WERI-Rb-1 (cell line): ENCODE measurements at regions not wholly inside any gene's neighbourhood (a gene's known extent, or its start where the extent isn't known, plus 50 kb on each side); places are given as distances from the start of the nearest gene placed in this dataset.

Experiments
- DNase-seq: peaks from one replicate; pipeline ENCODE4 v3.0.0-alpha.2; 2020
- H3K27ac ChIP-seq: fragments of 250-450 bp; sonication (Bioruptor Pico); 2 replicates; pipeline ENCODE4 v1.5.1; 2020; ENCODE audit warnings: mild to moderate bottlenecking, moderate library complexity
- H3K27me3 ChIP-seq: fragments of 250-450 bp; sonication (Bioruptor Pico); 2 replicates; pipeline ENCODE4 v1.5.1; 2021; ENCODE audit warnings: mild to moderate bottlenecking, low read depth, moderate library complexity; ENCODE audit not compliant: insufficient read depth, severe bottlenecking
- H3K36me3 ChIP-seq: fragments of 250-450 bp; sonication (Bioruptor Pico); 2 replicates; pipeline ENCODE4 v1.5.1; 2020; ENCODE audit warnings: mild to moderate bottlenecking, moderate library complexity
- H3K4me3 ChIP-seq: 2 replicates; pipeline ENCODE4 v1.5.1; 2011; ENCODE audit warnings: low read depth, mild to moderate bottlenecking, control low read depth, low read length
- H3K9me3 ChIP-seq: fragments of 250-450 bp; sonication (Bioruptor Pico); 2 replicates; pipeline ENCODE4 v1.5.1; 2021; ENCODE audit warnings: mild to moderate bottlenecking, moderate library complexity; ENCODE audit not compliant: severe bottlenecking
- TF ChIP-seq, protein P1 (sequence below): IDR thresholded peaks from 2 replicates; pipeline ENCODE4 v1.5.1; 2011; ENCODE audit warnings: low read depth, mild to moderate bottlenecking, control low read depth, inconsistent platforms, low read length

DNA sequence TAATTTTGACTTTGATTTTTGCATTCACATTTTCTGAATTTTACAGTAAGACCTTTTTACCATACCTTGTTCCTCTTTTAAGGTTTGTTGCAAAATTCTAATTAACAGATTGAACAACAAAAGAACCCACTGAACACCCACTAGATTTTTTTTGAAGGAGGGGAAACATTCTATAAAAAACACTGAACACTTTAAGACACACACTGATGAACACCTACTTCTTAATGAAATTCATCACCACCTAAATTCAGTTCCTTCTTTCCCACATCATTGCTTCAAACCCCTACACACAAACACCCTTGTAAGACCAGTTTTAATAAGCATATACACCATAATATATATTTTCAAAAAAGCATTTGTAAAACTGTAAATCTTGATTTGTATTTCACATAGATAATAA, 559.0 kb upstream of the MEF2C start:
- TF ChIP-seq, protein P1, sequence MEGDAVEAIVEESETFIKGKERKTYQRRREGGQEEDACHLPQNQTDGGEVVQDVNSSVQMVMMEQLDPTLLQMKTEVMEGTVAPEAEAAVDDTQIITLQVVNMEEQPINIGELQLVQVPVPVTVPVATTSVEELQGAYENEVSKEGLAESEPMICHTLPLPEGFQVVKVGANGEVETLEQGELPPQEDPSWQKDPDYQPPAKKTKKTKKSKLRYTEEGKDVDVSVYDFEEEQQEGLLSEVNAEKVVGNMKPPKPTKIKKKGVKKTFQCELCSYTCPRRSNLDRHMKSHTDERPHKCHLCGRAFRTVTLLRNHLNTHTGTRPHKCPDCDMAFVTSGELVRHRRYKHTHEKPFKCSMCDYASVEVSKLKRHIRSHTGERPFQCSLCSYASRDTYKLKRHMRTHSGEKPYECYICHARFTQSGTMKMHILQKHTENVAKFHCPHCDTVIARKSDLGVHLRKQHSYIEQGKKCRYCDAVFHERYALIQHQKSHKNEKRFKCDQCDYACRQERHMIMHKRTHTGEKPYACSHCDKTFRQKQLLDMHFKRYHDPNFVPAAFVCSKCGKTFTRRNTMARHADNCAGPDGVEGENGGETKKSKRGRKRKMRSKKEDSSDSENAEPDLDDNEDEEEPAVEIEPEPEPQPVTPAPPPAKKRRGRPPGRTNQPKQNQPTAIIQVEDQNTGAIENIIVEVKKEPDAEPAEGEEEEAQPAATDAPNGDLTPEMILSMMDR: no peak
- no peak overlapping the region for H3K27ac ChIP-seq
- no peaks in the 10 kb centered on the region for H3K27me3 ChIP-seq
- no peak for DNase-seq
- no peak overlapping the region for H3K4me3 ChIP-seq
- H3K9me3 ChIP-seq: no peaks in the 10 kb centered on the region
- H3K36me3 ChIP-seq: no peaks in the 10 kb centered on the region

- Histone ChIP-seq H3K27me3 (no peaks in the 10 kb centered on the region), H3K4me3 (no peak overlapping the region), H3K27ac (no peak overlapping the region), H3K9me3 (no peaks in the 10 kb centered on the region), H3K36me3 (no peaks in the 10 kb centered on the region)
- TF ChIP-seq, protein P1: no peak
- no peak for DNase-seq
These were observed 557.7 kb upstream of the MEF2C start for GRCh38 chr5:89440670-89441069.

- no peaks in the 10 kb centered on the region for H3K36me3 ChIP-seq
- H3K4me3 ChIP-seq: no peak overlapping the region
- no peaks in the 10 kb centered on the region for H3K27me3 ChIP-seq
- TF ChIP-seq, protein P1: no peak
- H3K27ac ChIP-seq: no peak overlapping the region
- no peaks in the 10 kb centered on the region for H3K9me3 ChIP-seq
- no peak for DNase-seq
These were observed 554.8 kb upstream of the MEF2C start for GRCh38 chr5:89437450-89438435.

DNA sequence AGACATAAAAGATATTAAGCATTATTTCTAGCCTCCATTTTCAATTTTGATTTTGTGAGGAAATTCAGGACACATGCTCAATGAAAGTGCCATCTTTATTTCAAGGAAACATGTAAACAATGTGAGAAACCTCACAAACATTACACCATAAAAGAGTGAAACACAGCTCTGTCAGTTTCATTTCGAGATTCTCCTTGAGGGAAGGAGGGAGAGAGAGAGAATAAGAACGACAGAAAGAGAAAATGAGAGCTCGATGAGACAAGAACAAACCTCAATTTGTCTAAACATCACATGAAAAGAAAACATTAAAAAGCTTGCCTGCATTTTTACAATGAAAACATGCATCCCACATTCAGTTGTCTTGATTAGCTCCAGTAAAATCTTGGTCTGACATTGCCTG, 553.5 kb upstream of the MEF2C start:
- no peak overlapping the region for H3K27ac ChIP-seq
- no peaks in the 10 kb centered on the region for H3K27me3 ChIP-seq
- H3K4me3 ChIP-seq: no peak overlapping the region
- DNase-seq: no peak
- TF ChIP-seq, protein P1: no peak
- H3K36me3 ChIP-seq: no peaks in the 10 kb centered on the region
- H3K9me3 ChIP-seq: no peaks in the 10 kb centered on the region

DNA sequence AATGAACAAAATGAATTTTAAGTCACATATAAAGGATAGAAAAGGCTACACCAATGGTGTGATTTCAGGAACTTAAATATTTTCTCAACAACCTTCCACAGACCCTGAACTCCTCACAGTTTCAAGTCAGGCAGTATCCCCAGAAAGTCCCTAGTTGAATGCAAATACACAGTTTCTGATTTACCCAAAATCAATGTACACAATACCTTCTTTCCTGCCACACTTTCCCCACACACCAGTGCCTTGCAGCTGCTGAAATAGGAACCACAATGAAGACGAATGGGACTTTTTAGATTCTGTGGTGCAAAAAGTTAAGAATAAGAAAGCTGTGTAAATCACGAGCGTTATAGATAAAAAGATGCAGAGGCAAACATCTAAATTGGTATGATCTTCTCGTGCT, 552.4 kb upstream of the MEF2C start:
- Histone ChIP-seq H3K4me3 (no peak overlapping the region), H3K9me3 (no peaks in the 10 kb centered on the region), H3K27ac (no peak overlapping the region), H3K27me3 (no peaks in the 10 kb centered on the region), H3K36me3 (no peaks in the 10 kb centered on the region)
- TF ChIP-seq, protein P1: no peak
- DNase-seq: no peak
